Activated T-helper 9 cell treated with anti-CD3 and anti-CD28 coated beads, Interleukin-2, amount 50 U/mL, for 16 hours (primary cell): ENCODE measurements at regions not wholly inside any gene's neighbourhood (a gene's known extent, or its start where the extent isn't known, plus 50 kb on each side); places are given as distances from the start of the nearest gene placed in this dataset.

Experiments used
- DNase-seq: peaks from one replicate; pipeline ENCODE4 v3.0.0-alpha.2; 2020; ENCODE audit warnings: low read depth

DNA sequence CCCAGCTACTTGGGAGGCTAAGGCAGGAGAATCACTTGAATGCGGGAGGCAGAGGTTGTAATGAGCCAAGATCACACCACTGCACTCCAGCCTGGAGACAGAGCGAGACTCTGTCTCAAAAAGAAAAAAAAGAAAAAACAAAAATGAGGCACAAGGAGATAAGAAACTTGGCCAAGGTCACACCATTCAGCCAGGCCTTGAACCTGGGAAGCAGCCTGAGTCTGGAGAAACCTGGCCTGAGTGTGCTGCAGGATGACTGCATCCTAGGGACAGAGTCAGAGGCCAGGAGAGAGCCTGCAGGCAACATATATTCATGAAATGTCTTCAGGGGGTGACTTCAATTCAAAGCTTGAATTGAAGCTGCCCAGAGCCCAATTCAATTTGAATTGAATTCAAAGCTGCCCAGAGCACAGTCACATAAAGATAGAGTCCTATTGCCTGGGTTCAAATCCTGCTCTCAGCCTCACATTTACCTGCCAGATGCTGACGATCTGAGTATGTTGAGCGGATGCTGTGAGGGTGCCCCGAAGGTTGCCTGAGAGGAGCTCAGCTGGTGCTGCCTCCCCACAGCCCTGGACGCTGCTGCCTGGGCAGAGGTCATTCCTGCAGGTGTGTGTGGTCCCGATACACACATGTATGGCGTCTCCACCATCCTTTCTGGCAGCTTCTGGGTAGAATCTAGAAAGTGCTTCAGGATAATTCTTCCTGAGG is 307.7 kb downstream of the AJAP1 start:
- DNase-seq, result no peak

DNA sequence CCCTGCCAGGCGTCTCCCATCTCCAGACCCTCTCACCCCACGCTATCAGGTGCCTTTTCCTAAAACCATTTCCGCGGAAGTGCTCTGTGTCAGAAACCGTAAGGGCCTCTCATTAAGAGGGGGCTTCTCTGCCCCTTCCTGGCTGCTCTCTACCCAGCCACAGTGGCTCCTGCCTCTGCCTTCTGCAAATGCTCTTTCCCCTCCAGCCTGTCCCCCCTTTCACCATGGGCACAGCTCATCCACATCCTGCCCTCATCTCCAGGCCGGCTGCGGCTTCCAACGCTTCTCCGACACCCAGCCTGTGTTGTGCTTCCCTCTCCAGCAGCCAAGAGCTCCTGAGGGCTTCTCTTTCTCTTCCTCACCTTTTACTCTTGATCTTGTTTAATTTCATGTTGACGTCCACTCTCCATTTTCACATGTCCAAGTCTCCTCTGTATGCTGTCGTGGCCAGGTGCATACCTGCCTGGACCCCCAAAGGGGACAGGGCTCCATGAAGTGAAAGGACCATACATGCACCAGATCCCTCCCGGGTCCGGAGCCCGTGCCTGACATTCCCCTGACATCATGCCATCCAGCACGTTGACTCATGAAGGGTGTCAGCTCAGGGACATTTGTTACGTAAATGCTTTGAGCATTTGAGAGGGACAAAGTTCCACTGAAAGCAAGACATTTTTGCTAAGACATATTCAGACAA is 306.5 kb downstream of the AJAP1 start:
- no peak for DNase-seq

DNA sequence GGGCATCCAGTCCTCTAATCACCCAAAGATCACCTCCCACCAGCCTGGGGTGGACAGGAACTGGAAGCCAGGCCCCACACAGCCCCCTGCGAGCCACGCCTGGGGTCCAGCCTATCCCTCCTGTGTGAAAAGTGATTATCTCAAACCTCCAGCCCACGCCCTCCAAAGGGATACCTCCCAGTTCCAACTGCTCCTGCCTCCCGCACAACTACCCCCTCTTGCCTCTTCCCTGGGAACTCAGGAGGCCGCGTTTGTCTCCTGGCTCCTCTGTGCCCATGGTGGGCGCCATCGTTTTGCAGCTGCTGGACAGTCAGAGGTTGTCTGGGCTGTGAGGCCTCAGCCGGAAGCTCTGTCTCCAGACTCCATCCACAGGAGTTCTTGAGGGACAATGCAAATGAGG is 305.9 kb downstream of the AJAP1 start:
- DNase-seq, result no peak

DNA sequence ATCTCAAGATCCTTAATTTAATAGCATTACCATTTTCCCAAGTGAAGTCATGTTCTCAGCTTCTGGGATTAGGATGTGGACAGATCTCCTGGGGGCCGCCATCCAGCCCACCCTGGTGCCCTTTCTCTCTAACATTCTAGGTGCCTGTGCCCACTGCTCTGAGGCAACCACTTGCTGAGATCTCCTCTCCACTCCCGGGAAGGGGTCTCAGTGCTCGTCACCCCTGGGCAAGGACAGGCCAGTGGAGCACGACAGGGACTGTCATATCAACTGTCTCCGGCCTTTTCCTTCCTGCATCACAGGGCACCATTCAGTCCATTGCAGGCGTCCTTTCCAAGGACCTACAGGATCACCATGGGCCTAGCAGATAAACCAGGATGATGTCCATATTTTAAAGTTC is 304.8 kb downstream of the AJAP1 start:
- no peak for DNase-seq

DNA sequence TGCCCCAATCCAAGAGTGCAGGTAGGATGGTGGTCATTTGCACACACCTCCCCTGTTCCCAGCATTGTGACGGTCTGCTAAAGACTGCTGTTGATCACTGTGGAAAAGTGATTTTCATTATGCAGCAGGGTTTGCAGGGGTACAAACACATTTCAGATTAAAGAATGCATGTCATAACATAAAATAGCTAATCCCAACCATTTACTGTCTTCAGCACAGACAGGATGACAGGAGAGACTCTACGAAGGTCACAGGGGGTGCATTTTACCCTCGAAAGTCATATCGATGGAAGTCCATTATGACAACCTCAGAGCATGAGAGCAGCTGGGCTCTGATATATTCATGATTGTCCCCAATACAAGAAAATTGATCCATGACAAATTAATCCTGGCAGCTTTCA is 302.6 kb downstream of the AJAP1 start:
- DNase-seq, result no peak

DNA sequence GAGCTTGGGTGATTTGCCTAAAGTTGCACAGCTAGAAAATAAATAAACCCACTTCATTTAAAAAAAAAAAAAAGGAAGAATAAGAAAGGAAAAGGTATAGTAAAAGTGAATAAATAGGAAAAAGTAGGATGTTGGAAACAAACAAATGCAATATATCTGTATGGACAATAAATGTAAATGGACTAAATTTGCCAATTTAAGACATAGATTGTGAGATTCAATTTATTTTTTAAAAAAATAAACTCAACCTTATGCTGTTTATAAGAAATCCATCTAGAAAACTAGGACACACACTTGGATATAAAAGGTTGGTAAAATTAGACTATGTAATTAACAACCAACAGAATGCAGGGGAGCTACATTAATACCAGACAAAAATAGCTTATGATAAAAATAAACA is 300.0 kb downstream of the AJAP1 start:
- DNase-seq, result no peak

DNA sequence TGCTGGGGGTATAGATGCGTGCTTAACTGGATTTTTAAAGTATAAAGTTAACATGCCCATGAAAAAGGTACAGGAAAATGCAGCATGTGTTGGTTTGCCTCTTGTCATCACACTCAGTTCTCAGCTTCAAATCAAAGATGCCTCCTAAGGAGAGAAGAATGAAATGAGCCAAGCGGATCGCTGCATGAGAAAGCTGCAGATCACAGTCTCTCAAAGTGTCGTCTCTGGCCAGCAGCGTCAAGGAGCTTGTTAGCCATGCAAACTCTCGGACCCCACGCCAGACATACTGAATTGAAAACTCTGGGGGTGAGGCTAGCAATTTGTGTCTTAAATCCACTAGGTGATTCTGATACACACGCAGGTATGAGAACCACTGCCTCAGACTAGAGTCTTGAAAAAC is 297.2 kb downstream of the AJAP1 start:
- no peak for DNase-seq

DNA sequence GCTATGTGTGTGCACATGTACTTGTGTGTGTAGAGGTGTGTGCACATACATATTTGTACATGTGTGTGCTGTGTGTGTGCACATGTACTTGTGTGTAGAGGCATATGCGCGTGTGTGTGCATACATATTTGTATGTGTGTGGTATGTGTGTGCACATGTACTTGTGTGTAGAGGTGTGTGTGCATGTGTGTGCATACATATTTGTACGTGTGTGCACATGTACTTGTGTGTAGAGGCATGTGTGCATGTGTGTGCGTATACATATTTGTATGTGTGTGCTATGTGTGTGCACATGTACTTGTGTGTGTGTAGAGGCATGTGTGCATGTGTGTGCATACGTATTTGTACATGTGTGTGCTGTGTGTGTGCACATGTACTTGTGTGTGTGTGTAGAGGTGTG is 291.9 kb downstream of the AJAP1 start:
- no peak for DNase-seq

DNA sequence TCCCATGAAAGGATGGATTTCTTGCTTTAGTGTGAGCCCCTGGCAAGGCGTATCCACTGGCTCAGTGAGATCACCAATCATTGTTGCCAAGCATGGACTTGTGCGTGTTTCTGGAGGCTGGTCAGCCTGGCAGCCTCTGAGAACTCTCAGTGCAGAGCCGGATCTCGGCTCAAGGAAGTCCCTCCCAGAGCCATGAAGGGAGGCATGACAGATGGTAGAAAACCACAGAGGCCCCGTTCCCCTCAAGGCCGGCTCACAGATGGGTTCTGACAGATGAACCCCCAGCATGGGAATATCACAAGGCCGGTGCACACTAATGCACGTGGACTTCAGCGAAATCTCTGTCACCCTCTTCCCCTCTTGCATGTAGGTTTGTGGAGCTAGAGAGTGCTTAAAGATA is 290.5 kb downstream of the AJAP1 start:
- DNase-seq, result no peak

DNA sequence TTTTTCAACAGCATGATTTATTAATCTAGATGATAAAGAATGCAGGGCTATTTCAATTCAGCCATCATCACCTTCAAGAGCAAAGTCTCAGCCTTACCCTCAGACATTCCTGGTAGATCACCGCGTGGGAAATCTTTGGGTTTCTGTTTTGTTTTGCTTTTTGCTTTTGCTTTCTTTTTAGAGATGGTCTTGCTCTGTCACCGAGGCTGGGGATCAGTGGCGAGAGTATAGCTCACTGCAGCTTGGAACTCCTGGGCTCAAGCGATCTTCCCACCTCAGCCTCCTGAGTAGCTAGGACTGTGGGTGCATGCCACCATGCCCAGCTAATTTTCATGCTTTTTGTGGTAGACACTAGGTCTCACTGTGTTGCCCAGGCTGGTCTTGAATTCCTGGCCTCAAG is 289.7 kb downstream of the AJAP1 start:
- no peak for DNase-seq

DNA sequence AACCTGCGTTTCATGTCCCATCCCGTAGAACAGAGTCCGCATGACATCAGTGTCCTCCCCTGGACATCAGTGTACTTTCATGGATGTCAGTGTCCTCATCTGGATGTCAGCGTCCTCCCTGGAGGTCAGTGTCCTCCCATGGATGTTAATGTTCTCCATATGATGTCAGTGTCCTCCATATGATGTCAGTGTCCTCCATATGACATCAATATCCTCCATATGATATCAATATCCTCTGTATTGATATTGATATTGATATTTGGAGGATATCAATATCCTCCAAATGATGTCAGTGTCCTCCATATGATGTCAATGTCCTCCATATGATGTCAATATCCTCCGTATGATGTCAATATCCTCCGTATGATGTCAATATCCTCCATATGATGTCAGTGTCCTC is 284.9 kb downstream of the AJAP1 start:
- no peak for DNase-seq

DNA sequence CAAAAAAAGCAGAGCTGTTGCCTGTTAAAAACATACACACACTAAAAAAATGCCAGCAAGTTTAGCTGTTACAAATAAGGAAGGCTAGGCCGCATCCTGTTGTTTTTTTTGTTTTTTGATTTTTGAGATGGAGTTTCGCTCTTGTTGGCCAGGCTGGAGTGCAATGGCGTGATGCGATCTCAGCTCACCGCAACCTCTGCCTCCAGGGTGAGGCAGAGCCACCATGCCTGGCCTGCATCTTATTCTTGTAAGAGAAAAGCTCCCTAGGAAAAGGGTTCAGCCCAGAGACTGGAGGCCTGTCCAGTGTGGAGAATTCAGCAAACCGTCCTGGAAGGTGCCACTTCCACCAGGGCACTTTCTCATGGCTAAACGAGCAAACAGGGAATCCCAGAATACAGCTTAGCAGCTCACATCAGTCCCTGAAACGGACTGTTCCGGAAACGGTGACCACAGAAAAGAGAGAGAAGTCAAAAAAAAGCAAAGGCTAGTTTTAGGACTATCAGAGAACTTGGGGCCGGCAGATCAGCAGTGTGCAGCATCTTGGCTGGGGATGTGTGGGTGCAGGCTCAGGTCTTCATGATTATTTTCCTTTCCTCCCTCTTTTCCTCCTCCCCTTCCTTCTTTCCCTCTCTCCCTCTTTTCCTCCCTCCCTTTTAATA is 283.6 kb downstream of the AJAP1 start:
- DNase-seq, result no peak

DNA sequence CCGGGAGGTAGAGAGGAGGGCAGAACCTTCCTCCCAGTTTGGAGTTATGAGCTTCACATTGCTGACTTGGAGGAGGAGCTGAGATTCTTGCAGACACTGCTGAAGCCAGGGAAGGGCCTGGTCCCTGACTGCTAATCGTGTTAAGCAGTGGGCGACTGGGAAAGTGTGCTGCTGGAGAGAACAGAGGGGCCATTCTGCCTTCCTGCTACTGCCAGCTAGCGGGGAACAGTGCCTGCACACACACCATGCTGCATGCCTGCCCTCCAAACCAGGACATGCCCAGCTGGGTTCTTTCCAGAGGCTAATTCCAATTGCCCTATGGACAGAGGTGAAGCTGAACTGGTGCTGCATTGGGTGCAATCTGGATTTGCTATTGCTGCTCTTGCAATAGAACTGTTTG is 281.4 kb downstream of the AJAP1 start:
- no peak for DNase-seq

DNA sequence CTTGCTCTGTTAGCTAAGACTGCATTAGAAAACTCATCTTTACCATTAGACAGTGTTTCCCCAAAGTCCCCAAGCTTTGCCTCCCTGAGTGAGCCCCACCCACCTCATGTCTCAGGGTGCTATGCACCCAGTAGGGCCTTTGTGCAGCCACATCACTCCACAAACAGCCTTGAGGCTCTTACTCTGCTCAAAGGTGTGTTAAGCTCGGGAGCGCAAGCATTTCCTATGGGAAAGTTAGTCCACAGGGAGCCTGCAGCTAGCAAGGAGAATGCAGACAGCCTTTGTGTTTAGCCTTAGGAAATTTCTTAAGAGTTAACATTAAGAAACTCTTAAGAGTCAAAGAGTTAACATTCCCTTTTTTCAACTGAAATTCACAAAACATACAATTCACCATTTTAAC is 278.8 kb downstream of the AJAP1 start:
- no peak for DNase-seq

DNA sequence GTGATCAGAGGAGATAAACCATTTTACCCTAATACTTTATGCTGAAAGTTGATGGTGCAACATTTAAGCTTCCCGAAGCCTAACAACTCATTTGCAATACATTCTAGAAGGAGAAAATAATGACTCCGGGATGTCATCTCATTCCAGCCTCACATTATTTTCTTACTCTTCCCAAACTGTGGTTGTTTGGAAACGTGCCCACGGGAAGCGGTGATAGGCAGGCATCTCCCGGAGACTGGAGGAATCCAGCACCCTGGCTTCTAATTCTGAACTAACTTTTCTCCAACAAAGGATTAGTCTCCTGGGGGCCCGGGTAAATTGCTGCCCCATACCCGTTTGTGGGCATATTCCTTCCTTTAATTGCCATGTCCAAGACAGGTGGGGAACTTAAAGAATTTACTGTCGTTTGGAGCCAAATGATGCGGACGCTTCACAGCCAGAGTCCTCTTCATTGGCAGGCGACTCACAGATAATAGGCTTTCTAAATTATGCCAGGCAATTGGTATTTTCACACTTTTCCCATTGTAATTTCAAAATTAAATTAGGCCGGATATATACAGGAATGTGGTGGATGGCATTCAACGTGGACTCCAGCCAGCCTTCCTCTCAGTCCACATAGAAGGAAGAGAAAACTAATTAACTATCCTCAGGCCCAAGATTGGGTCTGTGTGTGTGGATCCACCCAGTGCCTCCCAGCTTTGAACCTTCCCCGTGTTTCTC is 278.1 kb downstream of the AJAP1 start:
- no peak for DNase-seq

DNA sequence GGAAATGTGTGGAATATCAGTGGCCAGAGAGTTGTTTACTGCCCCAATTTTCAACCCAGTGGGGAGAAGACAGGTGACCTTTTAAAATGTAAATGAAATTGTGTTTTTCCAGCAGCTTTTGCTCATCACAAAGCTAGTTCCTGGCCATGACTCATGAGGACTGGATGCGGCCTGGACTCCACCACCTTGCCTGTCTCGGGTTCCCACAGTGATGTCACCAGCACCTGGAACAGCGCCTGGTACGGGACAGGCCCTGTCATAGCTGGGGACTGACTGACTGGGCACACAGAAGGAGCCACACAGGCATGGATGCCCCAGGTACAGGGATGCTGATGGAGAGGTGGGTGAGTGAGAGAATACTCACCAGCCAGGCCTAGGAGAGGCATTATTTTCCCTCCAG is 277.1 kb downstream of the AJAP1 start:
- DNase-seq, result no peak

DNA sequence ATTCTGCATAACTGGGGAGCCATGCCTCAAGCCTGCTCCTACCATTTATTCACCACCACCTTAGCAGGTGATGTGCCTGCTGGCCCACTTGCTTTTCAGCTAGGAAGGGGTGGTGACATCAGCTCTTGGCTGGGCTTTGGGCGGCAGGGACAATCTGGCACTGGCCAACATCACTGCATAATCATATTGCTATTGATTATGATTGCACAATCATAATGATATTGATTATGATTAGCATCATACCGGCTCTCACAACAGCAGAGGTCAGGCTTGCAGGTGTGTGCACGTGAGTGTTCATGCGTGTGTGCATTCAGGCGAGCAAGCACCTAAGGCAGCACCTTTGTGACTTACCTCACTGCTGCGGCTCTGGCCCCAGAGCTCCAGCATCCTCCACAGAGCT is 273.8 kb downstream of the AJAP1 start:
- no peak for DNase-seq

DNA sequence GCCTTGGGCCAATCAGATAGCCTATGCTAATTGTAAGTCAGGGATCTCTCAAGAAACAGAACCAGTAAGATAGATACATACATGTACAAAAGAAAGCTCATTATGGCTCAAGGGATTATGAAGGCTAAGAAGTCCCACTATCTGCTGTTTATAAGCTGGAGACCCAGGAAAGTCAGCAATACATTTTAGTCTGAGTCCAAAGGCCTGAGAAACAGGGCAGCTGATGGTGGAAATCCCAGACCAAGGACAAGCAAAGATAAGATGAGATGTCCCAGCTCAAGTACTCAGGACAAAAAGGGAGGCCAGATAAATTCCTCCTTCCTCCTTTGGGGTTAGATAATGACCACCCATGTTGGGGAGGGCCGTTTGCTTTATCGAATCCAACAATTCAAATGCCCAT is 269.9 kb downstream of the AJAP1 start:
- no peak for DNase-seq

DNA sequence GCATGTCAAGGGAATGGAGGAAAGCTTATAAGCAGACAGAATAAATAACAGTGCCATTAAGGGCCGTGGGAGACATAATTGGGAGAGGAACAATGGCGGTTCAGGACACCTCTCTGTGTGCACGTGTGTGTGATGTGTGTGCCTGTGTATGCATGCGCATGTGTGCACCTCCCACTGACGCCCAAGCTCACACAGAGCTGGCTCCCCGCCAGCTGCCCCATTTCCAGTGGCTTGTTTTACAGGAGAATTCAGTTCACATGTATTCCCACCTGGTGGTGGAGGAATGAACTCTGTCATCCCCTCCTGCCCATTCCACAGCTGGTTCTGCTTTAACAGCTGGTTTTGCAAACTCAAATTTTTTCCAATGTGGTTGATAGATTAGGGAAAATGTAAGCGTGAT is 262.2 kb downstream of the AJAP1 start:
- DNase-seq, result no peak

DNA sequence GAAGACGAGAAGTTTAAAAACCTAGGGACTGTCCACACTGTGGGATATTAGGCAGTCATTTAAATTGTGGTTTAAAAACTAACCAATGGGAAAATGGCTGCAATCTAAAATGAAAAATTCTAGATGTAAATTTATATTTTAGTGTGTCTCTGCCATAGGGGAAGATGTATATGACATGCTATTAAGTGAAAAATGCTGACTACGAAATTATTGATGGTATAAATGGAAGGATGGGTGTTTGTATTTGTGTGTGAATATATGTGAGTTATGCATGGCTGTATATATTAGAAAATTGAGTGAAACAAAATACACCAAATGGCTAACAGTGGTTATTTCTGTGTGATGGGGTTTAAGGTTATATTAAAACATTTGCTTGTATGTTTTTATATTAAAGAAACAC is 260.7 kb downstream of the AJAP1 start:
- no peak for DNase-seq

DNA sequence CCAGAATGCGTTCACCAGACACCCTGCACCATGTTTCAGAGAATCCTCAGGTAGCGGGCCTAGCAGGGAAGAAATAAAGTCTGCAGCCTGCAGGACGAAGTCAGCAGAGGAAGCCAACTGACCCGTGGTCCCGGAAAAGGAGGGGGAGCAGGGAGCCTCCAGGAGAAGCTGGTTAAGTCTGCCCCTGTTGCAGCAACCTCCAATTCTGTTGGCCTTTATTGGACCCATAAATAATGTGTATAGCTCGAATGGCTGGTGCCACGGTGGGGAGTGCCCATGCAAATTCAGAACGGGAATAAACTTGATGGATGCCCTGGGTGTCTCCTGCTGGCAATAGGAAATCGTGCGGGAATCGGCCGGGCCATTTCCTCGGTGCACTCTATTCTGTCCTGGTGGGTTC is 254.1 kb downstream of the AJAP1 start:
- no peak for DNase-seq

DNA sequence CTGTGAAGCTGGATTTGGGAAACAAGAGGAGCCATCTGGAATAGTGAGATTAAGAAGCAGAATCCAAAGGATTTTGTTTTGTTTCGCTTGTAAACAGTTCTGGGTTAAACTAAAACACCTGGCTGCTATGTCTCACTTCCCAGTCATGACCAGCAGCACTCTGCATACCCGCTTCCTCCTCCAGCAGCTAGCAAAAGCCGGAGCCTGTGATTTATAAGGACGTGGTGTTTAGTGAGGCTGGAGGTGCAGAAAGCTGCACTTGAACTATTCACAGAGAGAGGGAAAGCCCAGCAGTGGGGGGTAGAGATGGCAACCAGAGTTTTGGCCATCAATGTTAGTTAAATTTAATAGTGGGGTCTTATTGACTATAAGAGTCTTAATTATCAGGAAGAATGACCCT is 240.2 kb downstream of the AJAP1 start:
- no peak for DNase-seq

DNA sequence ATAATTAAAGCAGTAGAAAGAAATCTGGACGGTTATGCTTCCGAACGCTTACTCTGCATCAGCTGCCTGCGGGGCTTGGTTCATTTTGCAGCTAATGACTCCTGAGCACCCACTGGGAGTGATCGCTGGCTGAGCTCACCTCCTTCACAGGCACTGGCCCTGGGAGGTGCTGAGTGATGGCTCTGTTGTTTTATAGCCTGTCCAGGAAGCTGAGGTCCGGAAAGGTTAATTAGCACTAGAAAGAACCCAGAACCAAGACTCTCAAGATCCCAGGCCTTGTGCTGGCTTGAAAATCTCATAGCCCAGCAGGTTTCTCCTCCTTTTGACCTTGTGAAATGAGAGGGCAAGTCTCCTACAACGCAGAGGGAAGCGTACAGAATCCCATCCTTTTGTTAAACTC is 226.2 kb downstream of the AJAP1 start:
- no peak for DNase-seq
